HepG2 (cell line): ENCODE measurements at regions not wholly inside any gene's neighbourhood (a gene's known extent, or its start where the extent isn't known, plus 50 kb on each side); places are given as distances from the start of the nearest gene placed in this dataset.
A peak's percentile ranks its signal among the peaks of the same experiment; 100 is the strongest.

Experiments used
- ARID2 ChIP-seq: sonication (generic); formaldehyde crosslinking; IDR thresholded peaks from 2 replicates; pipeline ENCODE4 v1.8.1; 2022; ENCODE audit warnings: mild to moderate bottlenecking, missing genetic modification reagents, borderline replicate concordance
- EHMT2 ChIP-seq: fragments of 200-600 bp; sonication (generic); IDR thresholded peaks from 2 replicates; pipeline ENCODE4 v1.7.0; 2017; ENCODE audit warnings: antibody characterized with exemption, low read depth, low read length, borderline replicate concordance
- HNF4A ChIP-seq: sonication (generic); formaldehyde crosslinking; IDR thresholded peaks from 2 replicates; pipeline ENCODE4 v1.4.0; 2020; ENCODE audit warnings: missing genetic modification reagents
- KLF12 ChIP-seq: sonication (generic); formaldehyde crosslinking; IDR thresholded peaks from 2 replicates; pipeline ENCODE4 v1.4.0; 2020; ENCODE audit warnings: missing genetic modification reagents, borderline replicate concordance
- NR2F1 ChIP-seq, 2 experiments: fragments of 450-650 bp in 1 of 2; formaldehyde crosslinking in 1 of 2; IDR thresholded peaks; 2 replicates each; pipeline versions ENCODE4 v1.5.0 to v1.6.1; 2016 to 2020; ENCODE audit warnings: mild to moderate bottlenecking in 1 of 2, missing compliant biosample characterization in 1 of 2, missing genetic modification reagents in 1 of 2, moderate library complexity in 1 of 2
- PHF21A ChIP-seq: sonication (generic); formaldehyde crosslinking; IDR thresholded peaks from 2 replicates; pipeline ENCODE4 v1.5.0; 2020; ENCODE audit warnings: mild to moderate bottlenecking, missing genetic modification reagents
- SALL1 ChIP-seq: sonication (generic); formaldehyde crosslinking; IDR thresholded peaks from 2 replicates; pipeline ENCODE4 v1.8.0; 2022; ENCODE audit warnings: mild to moderate bottlenecking, missing genetic modification reagents
- SMAD3 ChIP-seq: sonication (generic); formaldehyde crosslinking; IDR thresholded peaks from 2 replicates; pipeline ENCODE4 v1.4.0; 2020; ENCODE audit warnings: missing genetic modification reagents
- SUZ12 ChIP-seq: fragments of 150-350 bp; IDR thresholded peaks from 2 replicates; pipeline ENCODE4 v1.6.1; 2014; ENCODE audit warnings: low read depth, low read length
- TAF15 ChIP-seq: fragments of 200-400 bp; formaldehyde crosslinking; IDR thresholded peaks from one replicate; pipeline ENCODE4 v1.6.1; 2018; ENCODE audit warnings: mild to moderate bottlenecking, low read depth, low read length; ENCODE audit not compliant: poor library complexity, severe bottlenecking
- XBP1 ChIP-seq: sonication (generic); formaldehyde crosslinking; IDR thresholded peaks from 2 replicates; pipeline ENCODE4 v1.5.0; 2020; ENCODE audit warnings: missing genetic modification reagents
- ZBTB8A ChIP-seq: sonication (generic); formaldehyde crosslinking; IDR thresholded peaks from 2 replicates; pipeline ENCODE4 v1.4.0; 2020; ENCODE audit warnings: mild to moderate bottlenecking, low read depth, missing genetic modification reagents, borderline replicate concordance
- ZFP90 ChIP-seq: sonication (generic); formaldehyde crosslinking; IDR thresholded peaks from 2 replicates; pipeline ENCODE4 v1.8.0; 2022; ENCODE audit warnings: missing genetic modification reagents, mild to moderate bottlenecking, inconsistent platforms, borderline replicate concordance
- ZNF234 ChIP-seq: sonication (generic); formaldehyde crosslinking; conservative IDR thresholded peaks from 2 replicates; pipeline ENCODE4 v1.5.1; 2020; ENCODE audit warnings: mild to moderate bottlenecking, missing genetic modification reagents
- ZNF235 ChIP-seq: sonication (generic); formaldehyde crosslinking; IDR thresholded peaks from 2 replicates; pipeline ENCODE4 v1.8.1; 2023; ENCODE audit warnings: mild to moderate bottlenecking, missing genetic modification reagents, borderline replicate concordance
- TF ChIP-seq, protein P1 (sequence below): sonication (generic); formaldehyde crosslinking; conservative IDR thresholded peaks from 2 replicates; pipeline ENCODE4 v1.4.0; 2020; ENCODE audit warnings: missing genetic modification reagents
- TF ChIP-seq, protein P2 (sequence below): sonication (generic); formaldehyde crosslinking; IDR thresholded peaks from 2 replicates; pipeline ENCODE4 v1.4.0; 2020; ENCODE audit warnings: missing genetic modification reagents
- TF ChIP-seq, protein P3 (sequence below), 2 experiments: sonication (generic) in 1 of 2; formaldehyde crosslinking in 1 of 2; IDR thresholded peaks; 2 replicates each; pipeline versions ENCODE4 v1.6.1 to v1.9.0; 2014 to 2022; ENCODE audit warnings: antibody characterized with exemption in 1 of 2, borderline replicate concordance in 1 of 2, inconsistent platforms in 1 of 2, low read depth in 1 of 2, missing genetic modification reagents in 1 of 2
- TF ChIP-seq, protein P4 (sequence below): sonication (generic); formaldehyde crosslinking; IDR thresholded peaks from 2 replicates; pipeline ENCODE4 v1.5.0; 2020; ENCODE audit warnings: missing genetic modification reagents

DNA sequence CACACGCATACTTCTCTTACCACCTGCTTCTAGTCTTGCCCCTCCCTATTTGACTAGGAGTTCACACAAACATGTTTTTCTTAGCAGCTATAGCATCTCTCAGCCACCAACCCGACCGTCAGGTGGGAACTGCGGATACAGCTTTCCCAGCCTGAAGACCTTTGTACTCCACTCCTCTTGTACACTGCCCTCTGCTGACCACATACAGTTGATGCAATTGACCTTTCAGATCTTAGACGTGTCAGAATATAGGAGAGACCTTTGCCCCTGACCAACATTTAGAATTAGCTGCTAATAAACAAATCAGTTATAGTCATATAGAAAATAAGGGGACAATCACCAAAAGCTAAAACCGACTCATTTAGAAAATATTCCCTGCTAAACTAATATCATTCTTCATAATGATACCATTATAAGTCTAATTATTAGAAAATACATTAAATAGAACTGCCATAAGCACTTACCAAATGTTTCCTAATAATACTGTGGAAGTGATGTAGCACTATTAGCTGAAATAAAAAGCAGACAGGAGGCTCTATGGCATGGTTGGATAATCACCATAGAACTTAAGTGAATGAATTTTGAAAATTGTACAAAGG, 208.4 kb downstream of the RAD51AP2 start (continued):
- TF ChIP-seq, protein P1, sequence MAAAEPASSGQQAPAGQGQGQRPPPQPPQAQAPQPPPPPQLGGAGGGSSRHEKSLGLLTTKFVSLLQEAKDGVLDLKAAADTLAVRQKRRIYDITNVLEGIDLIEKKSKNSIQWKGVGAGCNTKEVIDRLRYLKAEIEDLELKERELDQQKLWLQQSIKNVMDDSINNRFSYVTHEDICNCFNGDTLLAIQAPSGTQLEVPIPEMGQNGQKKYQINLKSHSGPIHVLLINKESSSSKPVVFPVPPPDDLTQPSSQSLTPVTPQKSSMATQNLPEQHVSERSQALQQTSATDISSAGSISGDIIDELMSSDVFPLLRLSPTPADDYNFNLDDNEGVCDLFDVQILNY (CRISPR knock-in tag), result no peak
- TF ChIP-seq ZBTB8A (CRISPR knock-in tag), result no peak
- no peak for TF ChIP-seq PHF21A (CRISPR knock-in tag)
- TF ChIP-seq XBP1, result no peak
- peak; percentile 79; the same call in 1 of the 2 replicates for TF ChIP-seq SMAD3 (CRISPR knock-in tag)
- TF ChIP-seq, protein P2, sequence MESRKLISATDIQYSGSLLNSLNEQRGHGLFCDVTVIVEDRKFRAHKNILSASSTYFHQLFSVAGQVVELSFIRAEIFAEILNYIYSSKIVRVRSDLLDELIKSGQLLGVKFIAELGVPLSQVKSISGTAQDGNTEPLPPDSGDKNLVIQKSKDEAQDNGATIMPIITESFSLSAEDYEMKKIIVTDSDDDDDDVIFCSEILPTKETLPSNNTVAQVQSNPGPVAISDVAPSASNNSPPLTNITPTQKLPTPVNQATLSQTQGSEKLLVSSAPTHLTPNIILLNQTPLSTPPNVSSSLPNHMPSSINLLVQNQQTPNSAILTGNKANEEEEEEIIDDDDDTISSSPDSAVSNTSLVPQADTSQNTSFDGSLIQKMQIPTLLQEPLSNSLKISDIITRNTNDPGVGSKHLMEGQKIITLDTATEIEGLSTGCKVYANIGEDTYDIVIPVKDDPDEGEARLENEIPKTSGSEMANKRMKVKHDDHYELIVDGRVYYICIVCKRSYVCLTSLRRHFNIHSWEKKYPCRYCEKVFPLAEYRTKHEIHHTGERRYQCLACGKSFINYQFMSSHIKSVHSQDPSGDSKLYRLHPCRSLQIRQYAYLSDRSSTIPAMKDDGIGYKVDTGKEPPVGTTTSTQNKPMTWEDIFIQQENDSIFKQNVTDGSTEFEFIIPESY (CRISPR knock-in tag), result no peak
- TF ChIP-seq NR2F1 (CRISPR knock-in tag; IDR thresholded peaks at IDR 0.05), result peak in 1 of 2 experiments; percentile 56; a peak in 1 of 4 replicates
- TF ChIP-seq, protein P3, sequence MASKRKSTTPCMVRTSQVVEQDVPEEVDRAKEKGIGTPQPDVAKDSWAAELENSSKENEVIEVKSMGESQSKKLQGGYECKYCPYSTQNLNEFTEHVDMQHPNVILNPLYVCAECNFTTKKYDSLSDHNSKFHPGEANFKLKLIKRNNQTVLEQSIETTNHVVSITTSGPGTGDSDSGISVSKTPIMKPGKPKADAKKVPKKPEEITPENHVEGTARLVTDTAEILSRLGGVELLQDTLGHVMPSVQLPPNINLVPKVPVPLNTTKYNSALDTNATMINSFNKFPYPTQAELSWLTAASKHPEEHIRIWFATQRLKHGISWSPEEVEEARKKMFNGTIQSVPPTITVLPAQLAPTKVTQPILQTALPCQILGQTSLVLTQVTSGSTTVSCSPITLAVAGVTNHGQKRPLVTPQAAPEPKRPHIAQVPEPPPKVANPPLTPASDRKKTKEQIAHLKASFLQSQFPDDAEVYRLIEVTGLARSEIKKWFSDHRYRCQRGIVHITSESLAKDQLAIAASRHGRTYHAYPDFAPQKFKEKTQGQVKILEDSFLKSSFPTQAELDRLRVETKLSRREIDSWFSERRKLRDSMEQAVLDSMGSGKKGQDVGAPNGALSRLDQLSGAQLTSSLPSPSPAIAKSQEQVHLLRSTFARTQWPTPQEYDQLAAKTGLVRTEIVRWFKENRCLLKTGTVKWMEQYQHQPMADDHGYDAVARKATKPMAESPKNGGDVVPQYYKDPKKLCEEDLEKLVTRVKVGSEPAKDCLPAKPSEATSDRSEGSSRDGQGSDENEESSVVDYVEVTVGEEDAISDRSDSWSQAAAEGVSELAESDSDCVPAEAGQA (IDR thresholded peaks at IDR 0.05; ENCODE audit: low read depth), result no peak
- TF ChIP-seq, protein P3 (CRISPR knock-in tag; IDR thresholded peaks at IDR 0.05; ENCODE audit: borderline replicate concordance), result no peak
- no peak for TF ChIP-seq EHMT2
- no peak for TF ChIP-seq ARID2
- no peak for TF ChIP-seq ZNF234 (CRISPR knock-in tag)
- no peak for TF ChIP-seq ZNF235
- no peak for TF ChIP-seq SUZ12
- TF ChIP-seq ZFP90 (CRISPR knock-in tag), result no peak
- TF ChIP-seq TAF15, result no peak
- TF ChIP-seq KLF12 (CRISPR knock-in tag), result no peak
- TF ChIP-seq, protein P4, sequence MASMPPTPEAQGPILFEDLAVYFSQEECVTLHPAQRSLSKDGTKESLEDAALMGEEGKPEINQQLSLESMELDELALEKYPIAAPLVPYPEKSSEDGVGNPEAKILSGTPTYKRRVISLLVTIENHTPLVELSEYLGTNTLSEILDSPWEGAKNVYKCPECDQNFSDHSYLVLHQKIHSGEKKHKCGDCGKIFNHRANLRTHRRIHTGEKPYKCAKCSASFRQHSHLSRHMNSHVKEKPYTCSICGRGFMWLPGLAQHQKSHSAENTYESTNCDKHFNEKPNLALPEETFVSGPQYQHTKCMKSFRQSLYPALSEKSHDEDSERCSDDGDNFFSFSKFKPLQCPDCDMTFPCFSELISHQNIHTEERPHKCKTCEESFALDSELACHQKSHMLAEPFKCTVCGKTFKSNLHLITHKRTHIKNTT, result no peak
- TF ChIP-seq HNF4A (CRISPR knock-in tag), result peak; percentile 96
- TF ChIP-seq SALL1 (CRISPR knock-in tag), result 0 out of 2 replicates have a peak, but pooled peaks have one; percentile 25
